ENCODE measurements at regions not wholly inside any gene's neighbourhood (a gene's known extent, or its start where the extent isn't known, plus 50 kb on each side); places are given as distances from the start of the nearest gene placed in this dataset.
A peak's percentile ranks its signal among the peaks of the same experiment; 100 is the strongest.

GRCh38 chr15:95887666-95888390, 442.7 kb upstream of the NR2F2 start:
- Histone ChIP-seq H3K27me3 (ENCODE audit: control insufficient read depth, insufficient read depth, low read length) (no peaks in the 10 kb centered on the region), H3K36me3 (ENCODE audit: control insufficient read depth, insufficient read depth, low read length) (no peaks in the 10 kb centered on the region), H3K9ac (ENCODE audit: low read depth, low read length) (no peak overlapping the region), H3K9me3 (ENCODE audit: control insufficient read depth, insufficient read depth, low read length) (no peaks in the 10 kb centered on the region), H3K27ac (ENCODE audit: low read depth, low read length) (no peak overlapping the region), H3K4me3 (ENCODE audit: low read depth, low read length) (no peak overlapping the region), H3K4me1 (ENCODE audit: control insufficient read depth, insufficient read depth, low read length) (peaks cover 12% of the 10 kb centered on the region)

GRCh38 chr15:95888762-95889161, 441.7 kb upstream of the NR2F2 start:
- Histone ChIP-seq H3K9ac (ENCODE audit: low read depth, low read length) (no peak overlapping the region), H3K4me1 (ENCODE audit: control insufficient read depth, insufficient read depth, low read length) (peaks cover 6% of the 10 kb centered on the region), H3K27me3 (ENCODE audit: control insufficient read depth, insufficient read depth, low read length) (no peaks in the 10 kb centered on the region), H3K27ac (ENCODE audit: low read depth, low read length) (no peak overlapping the region), H3K4me3 (ENCODE audit: low read depth, low read length) (no peak overlapping the region), H3K9me3 (ENCODE audit: control insufficient read depth, insufficient read depth, low read length) (no peaks in the 10 kb centered on the region), H3K36me3 (ENCODE audit: control insufficient read depth, insufficient read depth, low read length) (no peaks in the 10 kb centered on the region)

GRCh38 chr15:95894407-95894956, 436.0 kb upstream of the NR2F2 start:
- H3K9me3 ChIP-seq (ENCODE audit: control insufficient read depth, insufficient read depth, low read length) = no peaks in the 10 kb centered on the region
- H3K4me3 ChIP-seq (ENCODE audit: low read depth, low read length) = no peak overlapping the region
- H3K27ac ChIP-seq (ENCODE audit: low read depth, low read length) = no peak overlapping the region

GRCh38 chr15:95895508-95895907, 435.0 kb upstream of the NR2F2 start:
- Histone ChIP-seq H3K36me3 (ENCODE audit: control insufficient read depth, insufficient read depth, low read length) (no peaks in the 10 kb centered on the region), H3K27ac (ENCODE audit: low read depth, low read length) (no peak overlapping the region), H3K4me3 (ENCODE audit: low read depth, low read length) (no peak overlapping the region), H3K9me3 (ENCODE audit: control insufficient read depth, insufficient read depth, low read length) (no peaks in the 10 kb centered on the region), H3K9ac (ENCODE audit: low read depth, low read length) (no peak overlapping the region), H3K27me3 (ENCODE audit: control insufficient read depth, insufficient read depth, low read length) (no peaks in the 10 kb centered on the region), H3K4me1 (ENCODE audit: control insufficient read depth, insufficient read depth, low read length) (0 out of 2 replicates have a peak, but pooled peaks cover 3% of the 10 kb centered on the region)

More at GRCh38 chr15:95894407-95894956, 436.0 kb upstream of the NR2F2 start:
- no peaks in the 10 kb centered on the region for H3K27me3 ChIP-seq (ENCODE audit: control insufficient read depth, insufficient read depth, low read length)
- 0 out of 2 replicates have a peak, but pooled peaks cover 3% of the 10 kb centered on the region for H3K4me1 ChIP-seq (ENCODE audit: control insufficient read depth, insufficient read depth, low read length)
- no peak overlapping the region for H3K9ac ChIP-seq (ENCODE audit: low read depth, low read length)
- no peaks in the 10 kb centered on the region for H3K36me3 ChIP-seq (ENCODE audit: control insufficient read depth, insufficient read depth, low read length)

GRCh38 chr15:95897651-95898050, 432.8 kb upstream of the NR2F2 start:
- Histone ChIP-seq H3K36me3 (ENCODE audit: control insufficient read depth, insufficient read depth, low read length) (no peaks in the 10 kb centered on the region), H3K4me3 (ENCODE audit: low read depth, low read length) (no peak overlapping the region), H3K4me1 (ENCODE audit: control insufficient read depth, insufficient read depth, low read length) (0 out of 2 replicates have a peak, but pooled peaks cover 3% of the 10 kb centered on the region), H3K27me3 (ENCODE audit: control insufficient read depth, insufficient read depth, low read length) (no peaks in the 10 kb centered on the region), H3K27ac (ENCODE audit: low read depth, low read length) (no peak overlapping the region), H3K9ac (ENCODE audit: low read depth, low read length) (no peak overlapping the region), H3K9me3 (ENCODE audit: control insufficient read depth, insufficient read depth, low read length) (no peaks in the 10 kb centered on the region)

- H3K27me3 ChIP-seq (ENCODE audit: control insufficient read depth, insufficient read depth, low read length) = no peaks in the 10 kb centered on the region
- no peak overlapping the region for H3K9ac ChIP-seq (ENCODE audit: low read depth, low read length)
- H3K9me3 ChIP-seq (ENCODE audit: control insufficient read depth, insufficient read depth, low read length) = no peaks in the 10 kb centered on the region
- H3K4me3 ChIP-seq (ENCODE audit: low read depth, low read length) = no peak overlapping the region
- H3K36me3 ChIP-seq (ENCODE audit: control insufficient read depth, insufficient read depth, low read length) = no peaks in the 10 kb centered on the region
- 0 out of 2 replicates have a peak, but pooled peaks cover 3% of the 10 kb centered on the region for H3K4me1 ChIP-seq (ENCODE audit: control insufficient read depth, insufficient read depth, low read length)
- no peak overlapping the region for H3K27ac ChIP-seq (ENCODE audit: low read depth, low read length)
Observed at GRCh38 chr15:95898761-95899160, 431.7 kb upstream of the NR2F2 start.

GRCh38 chr15:95901271-95901670, 429.2 kb upstream of the NR2F2 start:
- Histone ChIP-seq H3K36me3 (ENCODE audit: control insufficient read depth, insufficient read depth, low read length) (no peaks in the 10 kb centered on the region), H3K9me3 (ENCODE audit: control insufficient read depth, insufficient read depth, low read length) (no peaks in the 10 kb centered on the region)

GRCh38 chr15:95902606-95903005, 427.9 kb upstream of the NR2F2 start:
- Histone ChIP-seq H3K36me3 (ENCODE audit: control insufficient read depth, insufficient read depth, low read length) (no peaks in the 10 kb centered on the region), H3K9ac (ENCODE audit: low read depth, low read length) (no peak overlapping the region), H3K27ac (ENCODE audit: low read depth, low read length) (no peak overlapping the region), H3K9me3 (ENCODE audit: control insufficient read depth, insufficient read depth, low read length) (no peaks in the 10 kb centered on the region), H3K4me3 (ENCODE audit: low read depth, low read length) (no peak overlapping the region), H3K4me1 (ENCODE audit: control insufficient read depth, insufficient read depth, low read length) (0 out of 2 replicates have a peak, but pooled peaks cover 3% of the 10 kb centered on the region), H3K27me3 (ENCODE audit: control insufficient read depth, insufficient read depth, low read length) (peaks cover 10% of the 10 kb centered on the region)

More at GRCh38 chr15:95901271-95901670, 429.2 kb upstream of the NR2F2 start:
- Histone ChIP-seq H3K27ac (ENCODE audit: low read depth, low read length) (no peak overlapping the region), H3K27me3 (ENCODE audit: control insufficient read depth, insufficient read depth, low read length) (no peaks in the 10 kb centered on the region), H3K4me3 (ENCODE audit: low read depth, low read length) (no peak overlapping the region), H3K9ac (ENCODE audit: low read depth, low read length) (no peak overlapping the region), H3K4me1 (ENCODE audit: control insufficient read depth, insufficient read depth, low read length) (0 out of 2 replicates have a peak, but pooled peaks cover 3% of the 10 kb centered on the region)

GRCh38 chr15:95903352-95903751, 427.1 kb upstream of the NR2F2 start:
- Histone ChIP-seq H3K36me3 (ENCODE audit: control insufficient read depth, insufficient read depth, low read length) (no peaks in the 10 kb centered on the region), H3K9ac (ENCODE audit: low read depth, low read length) (no peak overlapping the region), H3K9me3 (ENCODE audit: control insufficient read depth, insufficient read depth, low read length) (no peaks in the 10 kb centered on the region), H3K4me1 (ENCODE audit: control insufficient read depth, insufficient read depth, low read length) (0 out of 2 replicates have a peak, but pooled peaks cover 3% of the 10 kb centered on the region), H3K27me3 (ENCODE audit: control insufficient read depth, insufficient read depth, low read length) (peaks cover 18% of the 10 kb centered on the region), H3K27ac (ENCODE audit: low read depth, low read length) (no peak overlapping the region), H3K4me3 (ENCODE audit: low read depth, low read length) (no peak overlapping the region)

- Histone ChIP-seq H3K36me3 (ENCODE audit: control insufficient read depth, insufficient read depth, low read length) (no peaks in the 10 kb centered on the region), H3K27ac (ENCODE audit: low read depth, low read length) (peak overlapping the region; percentile 83), H3K4me3 (ENCODE audit: low read depth, low read length) (peak overlapping the region; percentile 30), H3K4me1 (ENCODE audit: control insufficient read depth, insufficient read depth, low read length) (peaks cover 44% of the 10 kb centered on the region), H3K27me3 (ENCODE audit: control insufficient read depth, insufficient read depth, low read length) (peaks cover 61% of the 10 kb centered on the region), H3K9ac (ENCODE audit: low read depth, low read length) (no peak overlapping the region), H3K9me3 (ENCODE audit: control insufficient read depth, insufficient read depth, low read length) (no peaks in the 10 kb centered on the region)
Observed at GRCh38 chr15:95910643-95911212, 419.8 kb upstream of the NR2F2 start.
